WI38 (cell line): ENCODE measurements at regions not wholly inside any gene's neighbourhood (a gene's known extent, or its start where the extent isn't known, plus 50 kb on each side); places are given as distances from the start of the nearest gene placed in this dataset.

ENCODE experiments used
- H3K4me3 ChIP-seq: 2 replicates; pipeline ENCODE4 v1.5.1; 2011; ENCODE audit warnings: low read depth, mild to moderate bottlenecking, control low read depth, low read length
- TF ChIP-seq, protein P1 (sequence below): IDR thresholded peaks from 2 replicates; pipeline ENCODE4 v1.5.1; 2012; ENCODE audit warnings: low read depth, mild to moderate bottlenecking, control low read depth, low read length

DNA sequence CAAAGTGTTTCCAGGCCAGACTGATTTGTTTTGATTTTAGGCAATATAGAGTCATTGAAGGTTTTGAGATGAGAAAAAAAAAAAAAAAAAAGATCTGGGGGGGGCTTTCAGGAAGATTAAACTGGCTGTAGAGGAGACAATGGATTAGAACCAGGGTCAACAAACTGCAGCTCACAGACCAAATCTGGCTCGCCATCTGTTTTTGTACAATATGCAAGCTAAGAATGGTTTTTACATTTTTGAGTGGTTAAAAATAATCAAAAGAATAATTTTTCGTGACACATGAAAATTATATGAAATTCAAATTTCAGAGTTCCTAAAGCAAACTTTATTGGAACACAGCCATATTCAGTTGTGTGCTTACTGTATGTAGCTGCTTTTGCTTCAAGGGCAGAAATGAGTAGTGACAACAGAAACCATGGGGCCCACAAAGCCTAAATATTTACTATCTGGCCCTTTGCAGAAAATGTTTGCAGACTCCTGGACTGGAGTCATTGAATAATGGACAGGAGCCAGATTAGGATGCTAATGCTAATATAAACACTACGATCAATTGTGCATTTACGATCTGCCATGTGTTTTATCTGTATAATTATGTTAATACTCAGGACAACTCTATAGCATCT, 375.7 kb upstream of the DAB1 start:
- H3K4me3 ChIP-seq: no peak overlapping the region
- TF ChIP-seq, protein P1, sequence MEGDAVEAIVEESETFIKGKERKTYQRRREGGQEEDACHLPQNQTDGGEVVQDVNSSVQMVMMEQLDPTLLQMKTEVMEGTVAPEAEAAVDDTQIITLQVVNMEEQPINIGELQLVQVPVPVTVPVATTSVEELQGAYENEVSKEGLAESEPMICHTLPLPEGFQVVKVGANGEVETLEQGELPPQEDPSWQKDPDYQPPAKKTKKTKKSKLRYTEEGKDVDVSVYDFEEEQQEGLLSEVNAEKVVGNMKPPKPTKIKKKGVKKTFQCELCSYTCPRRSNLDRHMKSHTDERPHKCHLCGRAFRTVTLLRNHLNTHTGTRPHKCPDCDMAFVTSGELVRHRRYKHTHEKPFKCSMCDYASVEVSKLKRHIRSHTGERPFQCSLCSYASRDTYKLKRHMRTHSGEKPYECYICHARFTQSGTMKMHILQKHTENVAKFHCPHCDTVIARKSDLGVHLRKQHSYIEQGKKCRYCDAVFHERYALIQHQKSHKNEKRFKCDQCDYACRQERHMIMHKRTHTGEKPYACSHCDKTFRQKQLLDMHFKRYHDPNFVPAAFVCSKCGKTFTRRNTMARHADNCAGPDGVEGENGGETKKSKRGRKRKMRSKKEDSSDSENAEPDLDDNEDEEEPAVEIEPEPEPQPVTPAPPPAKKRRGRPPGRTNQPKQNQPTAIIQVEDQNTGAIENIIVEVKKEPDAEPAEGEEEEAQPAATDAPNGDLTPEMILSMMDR: no peak

DNA sequence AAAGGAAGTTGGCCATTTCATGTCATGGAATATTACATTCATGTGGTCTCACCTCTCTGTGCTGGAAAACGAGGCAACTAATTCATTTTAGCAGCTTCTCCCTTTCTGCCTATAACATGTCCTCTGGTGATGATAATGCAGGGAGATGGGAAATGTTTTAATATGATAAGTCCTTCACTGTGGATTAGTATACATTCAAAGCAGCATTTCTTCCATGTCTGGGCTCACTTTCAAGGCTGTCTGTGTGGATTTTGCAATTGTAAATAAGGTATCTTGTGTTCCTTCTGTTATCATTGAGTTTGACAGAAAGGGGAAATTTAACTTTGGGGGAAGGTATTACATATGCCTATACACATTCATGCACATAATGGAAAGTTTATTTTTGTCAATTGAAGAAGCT, 374.7 kb upstream of the DAB1 start:
- H3K4me3 ChIP-seq: no peak overlapping the region
- TF ChIP-seq, protein P1: no peak

- TF ChIP-seq, protein P1: no peak
- no peak overlapping the region for H3K4me3 ChIP-seq
These were observed 373.2 kb upstream of the DAB1 start for GRCh38 chr1:57797084-57797483.

DNA sequence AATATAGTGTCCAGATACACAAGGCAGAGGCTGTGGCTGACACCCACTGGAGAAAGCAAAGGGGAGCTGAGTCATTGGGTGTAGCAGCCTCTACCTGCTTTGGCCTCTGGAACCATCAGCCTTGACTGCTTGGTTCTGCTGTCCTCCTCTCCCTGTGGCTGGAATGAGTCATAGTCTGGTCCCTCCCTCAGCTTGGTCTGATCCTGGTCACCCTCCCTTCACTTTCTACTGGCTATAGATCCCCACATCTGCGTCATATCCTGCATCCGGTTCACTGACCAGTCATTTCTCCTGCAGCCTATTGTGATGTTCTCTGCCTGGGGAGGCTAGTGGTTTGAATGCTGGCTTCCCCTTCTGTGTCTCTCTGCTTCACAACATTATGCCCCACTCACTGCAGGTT, 372.8 kb upstream of the DAB1 start:
- H3K4me3 ChIP-seq: no peak overlapping the region
- TF ChIP-seq, protein P1: no peak

GRCh38 chr1:57795886-57796285, 372.0 kb upstream of the DAB1 start:
- H3K4me3 ChIP-seq: no peak overlapping the region
- TF ChIP-seq, protein P1: no peak

GRCh38 chr1:57794078-57794477, 370.2 kb upstream of the DAB1 start:
- TF ChIP-seq, protein P1: no peak
- no peak overlapping the region for H3K4me3 ChIP-seq

DNA sequence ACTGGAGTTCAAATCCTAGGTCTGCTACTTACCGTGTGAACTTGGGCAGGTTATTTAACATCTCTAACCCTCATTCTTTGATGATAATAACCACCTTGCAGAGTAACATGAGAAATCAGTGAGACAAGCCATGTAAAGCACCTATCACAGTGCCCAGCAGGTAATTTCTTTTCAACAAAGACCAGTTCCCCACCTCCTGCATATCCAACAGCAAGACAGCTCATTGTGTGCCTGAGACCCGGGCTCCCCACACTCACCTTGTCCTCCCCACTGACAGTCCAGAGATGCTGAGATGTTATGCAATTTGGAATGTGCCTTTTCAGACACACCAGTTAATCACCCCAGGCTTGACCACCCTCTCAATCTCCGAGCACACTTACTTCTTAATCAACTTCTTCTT, 367.6 kb upstream of the DAB1 start:
- no peak overlapping the region for H3K4me3 ChIP-seq
- TF ChIP-seq, protein P1: no peak
